DOHH2 (cell line): ENCODE measurements at regions not wholly inside any gene's neighbourhood (a gene's known extent, or its start where the extent isn't known, plus 50 kb on each side); places are given as distances from the start of the nearest gene placed in this dataset.

Experiments
- CTCF ChIP-seq: fragments of 200-600 bp; sonication (generic); IDR thresholded peaks from one replicate; pipeline ENCODE4 v1.5.1; 2014; ENCODE audit warnings: antibody characterized with exemption, mild to moderate bottlenecking, low read depth, low read length; ENCODE audit not compliant: poor library complexity, severe bottlenecking
- EZH2phosphoT487 ChIP-seq: fragments of 200-600 bp; sonication (generic); IDR thresholded peaks from 2 replicates; pipeline ENCODE4 v1.6.1; 2017; ENCODE audit warnings: borderline replicate concordance, mild to moderate bottlenecking, antibody characterized with exemption, low read length, moderate library complexity, mixed read lengths

DNA sequence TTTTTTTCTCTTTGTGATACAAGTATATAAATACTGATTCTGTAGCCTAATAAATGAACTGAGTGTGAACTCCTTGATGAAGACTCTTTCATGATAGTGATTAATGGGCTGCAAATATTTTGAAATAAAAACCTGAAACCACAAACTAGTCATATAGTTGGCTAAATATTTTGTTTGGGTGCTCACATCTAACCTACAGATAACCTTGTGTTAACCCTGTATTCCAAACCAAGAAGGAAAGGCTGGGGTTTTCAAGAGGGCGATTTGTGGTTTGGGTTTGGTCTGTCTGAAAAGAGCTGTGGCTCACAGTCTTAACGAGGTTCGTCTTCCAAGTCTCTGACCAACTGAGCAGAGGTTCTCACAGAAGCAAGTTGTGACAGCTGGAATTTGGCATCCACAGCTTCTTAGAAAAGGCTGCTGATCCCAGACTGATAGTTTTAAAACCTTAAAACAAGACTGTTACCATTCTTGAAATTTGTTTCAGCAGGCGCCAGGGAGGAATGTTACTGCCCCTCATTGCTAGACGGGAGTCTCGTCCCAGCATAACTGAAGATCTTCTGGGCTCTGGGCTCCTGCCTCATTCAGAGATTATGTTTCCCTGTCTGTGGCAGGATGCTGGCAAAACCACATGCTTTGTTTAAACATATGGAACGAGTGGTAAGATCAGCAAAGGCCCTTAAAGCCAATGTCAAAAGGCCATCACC, 736.4 kb upstream of the MARCKS start:
- TF ChIP-seq CTCF: no peak
- no peak for TF ChIP-seq EZH2phosphoT487
